ENCODE measurements at regions not wholly inside any gene's neighbourhood (a gene's known extent, or its start where the extent isn't known, plus 50 kb on each side); places are given as distances from the start of the nearest gene placed in this dataset.

GRCh38 chr6:23661549-23661948, 464.5 kb upstream of the NRSN1 start:
- H3K27ac Mint-ChIP-seq, result no peak overlapping the region
- H3K4me3 Mint-ChIP-seq, result no peak overlapping the region
- Histone ChIP-seq H3K18ac (ENCODE audit: insufficient read length, low read depth, low read length) (no peak overlapping the region), H3K79me2 (ENCODE audit: insufficient read depth, low read length) (no peaks in the 10 kb centered on the region), H2AFZ (ENCODE audit: low read length) (no peak overlapping the region), H2BK12ac (ENCODE audit: insufficient read length, low read depth, low read length) (no peak overlapping the region), H3T11ph (ENCODE audit: low read length) (no peak overlapping the region), H4K91ac (ENCODE audit: insufficient read length, low read depth, low read length) (no peak overlapping the region), H3K14ac (ENCODE audit: insufficient read depth, low read length) (no peak overlapping the region), H3K23me2 (ENCODE audit: insufficient read length, low read depth, low read length, poor library complexity, severe bottlenecking) (no peaks in the 10 kb centered on the region), H2BK120ac (ENCODE audit: low read depth, low read length, poor library complexity, severe bottlenecking) (no peak overlapping the region), H2BK5ac (ENCODE audit: insufficient read length, low read length) (no peak overlapping the region), H3K4ac (ENCODE audit: low read depth, low read length) (no peak overlapping the region), H2BK15ac (ENCODE audit: low read depth, low read length) (no peak overlapping the region), H3K79me1 (ENCODE audit: insufficient read depth, low read depth, low read length, poor library complexity, severe bottlenecking) (no peaks in the 10 kb centered on the region), H2AK5ac (ENCODE audit: insufficient read length, low read length) (no peak overlapping the region), H3K9ac (ENCODE audit: extremely low read depth, insufficient read length, low read length) (no peak overlapping the region), H3K27me3 (ENCODE audit: insufficient read depth, low read length) (no peaks in the 10 kb centered on the region), H4K8ac (replicated peaks; ENCODE audit: insufficient read length, low read depth, low read length) (no peak overlapping the region), H3K27ac (ENCODE audit: insufficient read length, low read depth, low read length) (no peak overlapping the region), H4K5ac (ENCODE audit: insufficient read length, low read depth, low read length) (no peak overlapping the region), H3K9me3 (ENCODE audit: control insufficient read depth, low read depth, low read length) (no peaks in the 10 kb centered on the region), H2BK20ac (ENCODE audit: low read depth, low read length, poor library complexity, severe bottlenecking) (no peak overlapping the region), H4K20me1 (ENCODE audit: control insufficient read depth, insufficient read depth, insufficient read length) (no peaks in the 10 kb centered on the region), H3K56ac (ENCODE audit: insufficient read length, low read depth, low read length) (no peak overlapping the region), H3K23ac (ENCODE audit: insufficient read length, low read depth, low read length) (peak overlapping the region; percentile 49), H3K4me1 (ENCODE audit: insufficient read depth, low read length) (no peaks in the 10 kb centered on the region; the same call in 1 of the 2 replicates), H3K4me2 (ENCODE audit: insufficient read depth, insufficient read length, low read length) (no peak overlapping the region)
- no CpG with 5 or more reads among the region's 4 CpGs for WGBS (ENCODE audit: extremely low coverage, insufficient read length, low lambda C conversion rate)
- DNase-seq, result no peak
- peaks cover 12 to 18% of the 10 kb centered on the region in 2 experiments for H3K4me1 Mint-ChIP-seq
- peaks cover 2 to 9% of the 10 kb centered on the region in 2 experiments; a peak in 3 of 5 replicates for H3K9me3 Mint-ChIP-seq
- H3K36me3 Mint-ChIP-seq (ENCODE audit: insufficient read depth in 1 of 3, low read depth in 3 of 3), result peaks cover 0 to 3% (median 0%) of the 10 kb centered on the region in 3 experiments; a peak in 2 of 7 replicates
- no peaks in the 10 kb centered on the region for H3K27me3 Mint-ChIP-seq (ENCODE audit: low read depth)
- no peak for TF ChIP-seq CTCF (conservative IDR thresholded peaks at IDR 0.05)
